ENCODE measurements at regions not wholly inside any gene's neighbourhood (a gene's known extent, or its start where the extent isn't known, plus 50 kb on each side); places are given as distances from the start of the nearest gene placed in this dataset.

- Mint-ChIP-seq H3K36me3 (ENCODE audit: low read depth) (peaks cover 9% of the 10 kb centered on the region), H3K4me1 (ENCODE audit: low read depth) (peaks cover 12% of the 10 kb centered on the region), H3K4me3 (ENCODE audit: unreplicated experiment) (no peak overlapping the region), H3K27ac (ENCODE audit: unreplicated experiment) (no peak overlapping the region), H3K27me3 (ENCODE audit: low read depth) (peaks cover 75% of the 10 kb centered on the region), H3K9me3 (ENCODE audit: low read depth) (peaks cover 3% of the 10 kb centered on the region)
- DNase-seq (ENCODE audit: low spot score), result no peak
- TF ChIP-seq CTCF (IDR thresholded peaks at IDR 0.05), result no peak
These were observed 189.3 kb downstream of the TRIM27 start for GRCh38 chr6:28734443-28734959.

- no peak for TF ChIP-seq CTCF (IDR thresholded peaks at IDR 0.05)
- peaks cover 3% of the 10 kb centered on the region for H3K9me3 Mint-ChIP-seq (ENCODE audit: low read depth)
- H3K36me3 Mint-ChIP-seq (ENCODE audit: low read depth), result peaks cover 9% of the 10 kb centered on the region
- H3K4me1 Mint-ChIP-seq (ENCODE audit: low read depth), result peaks cover 6% of the 10 kb centered on the region
- peaks cover 66% of the 10 kb centered on the region for H3K27me3 Mint-ChIP-seq (ENCODE audit: low read depth)
- no peak overlapping the region for H3K27ac Mint-ChIP-seq (ENCODE audit: unreplicated experiment)
- no peak for DNase-seq (ENCODE audit: low spot score)
- no peak overlapping the region for H3K4me3 Mint-ChIP-seq (ENCODE audit: unreplicated experiment)
These were observed 187.7 kb downstream of the TRIM27 start for GRCh38 chr6:28736121-28736520.

GRCh38 chr6:28737750-28738395 lies 185.9 kb downstream of the TRIM27 start:
- no peak for TF ChIP-seq CTCF (IDR thresholded peaks at IDR 0.05)
- H3K36me3 Mint-ChIP-seq (ENCODE audit: low read depth), result peaks cover 9% of the 10 kb centered on the region
- DNase-seq (ENCODE audit: low spot score), result no peak
- no peak overlapping the region for H3K4me3 Mint-ChIP-seq (ENCODE audit: unreplicated experiment)
- H3K27ac Mint-ChIP-seq (ENCODE audit: unreplicated experiment), result no peak overlapping the region
- H3K27me3 Mint-ChIP-seq (ENCODE audit: low read depth), result peaks cover 52% of the 10 kb centered on the region
- H3K4me1 Mint-ChIP-seq (ENCODE audit: low read depth), result peaks cover 6% of the 10 kb centered on the region
- peaks cover 3% of the 10 kb centered on the region for H3K9me3 Mint-ChIP-seq (ENCODE audit: low read depth)

- Mint-ChIP-seq H3K36me3 (ENCODE audit: low read depth) (peaks cover 9% of the 10 kb centered on the region), H3K4me3 (ENCODE audit: unreplicated experiment) (no peak overlapping the region), H3K27ac (ENCODE audit: unreplicated experiment) (no peak overlapping the region), H3K27me3 (ENCODE audit: low read depth) (peaks cover 51% of the 10 kb centered on the region), H3K9me3 (ENCODE audit: low read depth) (peaks cover 3% of the 10 kb centered on the region), H3K4me1 (ENCODE audit: low read depth) (peaks cover 6% of the 10 kb centered on the region)
- no peak for TF ChIP-seq CTCF (IDR thresholded peaks at IDR 0.05)
- no peak for DNase-seq (ENCODE audit: low spot score)
These were observed 185.4 kb downstream of the TRIM27 start for GRCh38 chr6:28738396-28738765.

- no peak overlapping the region for H3K4me3 Mint-ChIP-seq (ENCODE audit: unreplicated experiment)
- peaks cover 7% of the 10 kb centered on the region for H3K36me3 Mint-ChIP-seq (ENCODE audit: low read depth)
- no peak overlapping the region for H3K27ac Mint-ChIP-seq (ENCODE audit: unreplicated experiment)
- H3K27me3 Mint-ChIP-seq (ENCODE audit: low read depth), result peaks cover 49% of the 10 kb centered on the region
- no peak for DNase-seq (ENCODE audit: low spot score)
- peaks cover 6% of the 10 kb centered on the region for H3K4me1 Mint-ChIP-seq (ENCODE audit: low read depth)
- peaks cover 5% of the 10 kb centered on the region for H3K9me3 Mint-ChIP-seq (ENCODE audit: low read depth)
- TF ChIP-seq CTCF (IDR thresholded peaks at IDR 0.05), result no peak
These were observed 182.4 kb downstream of the TRIM27 start for GRCh38 chr6:28741363-28741762.

Measured in chondrocyte (in vitro differentiated cells).